WTC11 (cell line): ENCODE measurements at regions not wholly inside any gene's neighbourhood (a gene's known extent, or its start where the extent isn't known, plus 50 kb on each side); places are given as distances from the start of the nearest gene placed in this dataset.

Source experiments
- ATAC-seq: fragments of 200-7000 bp; cut with Tn5 transposase; 2 replicates; pipeline ENCODE4 v1.10.0; 2021; ENCODE audit warnings: mild to moderate bottlenecking, moderate library complexity
- CTCF ChIA-PET: fragments of 300-600 bp; sonication (Branson Sonifier 250); formaldehyde crosslinking; loops from one replicate; lab custom pipeline; 2021; ENCODE audit warnings: antibody characterized with exemption; lab: Charles Lee
- POLR2A ChIA-PET: fragments of 350-600 bp; sonication (Branson Sonifier 250); formaldehyde crosslinking; loops from one replicate; lab custom pipeline; 2021; ENCODE audit warnings: antibody characterized with exemption; lab: Charles Lee
- DNase-seq: peaks from one replicate; pipeline ENCODE4 v3.0.0; 2021; ENCODE audit warnings: low spot score
- H3K27ac Mint-ChIP-seq: 2 replicates; pipeline ENCODE4 v1.8.0; 2021; ENCODE audit warnings: mixed read lengths
- H3K27me3 Mint-ChIP-seq: 2 replicates; pipeline ENCODE4 v1.8.0; 2021; ENCODE audit warnings: low read depth, mild to moderate bottlenecking, moderate library complexity, mixed read lengths
- H3K36me3 Mint-ChIP-seq: 2 replicates; pipeline ENCODE4 v1.8.0; 2021; ENCODE audit warnings: mixed read lengths
- H3K4me1 Mint-ChIP-seq: 2 replicates; pipeline ENCODE4 v1.8.0; 2022; ENCODE audit warnings: mixed read lengths
- H3K4me3 Mint-ChIP-seq: 2 replicates; pipeline ENCODE4 v1.8.0; 2021; ENCODE audit warnings: mild to moderate bottlenecking, moderate library complexity, mixed read lengths
- H3K9me3 Mint-ChIP-seq: 2 replicates; pipeline ENCODE4 v1.8.0; 2021; ENCODE audit warnings: mixed read lengths
- ARID4B ChIP-seq: sonication (generic); formaldehyde crosslinking; IDR thresholded peaks from 2 replicates; pipeline ENCODE4 v1.8.0; 2023; ENCODE audit warnings: missing genetic modification reagents, mild to moderate bottlenecking, borderline replicate concordance
- ATF3 ChIP-seq: sonication (generic); formaldehyde crosslinking; conservative IDR thresholded peaks from 2 replicates; pipeline ENCODE4 v1.8.1; 2022; ENCODE audit warnings: mild to moderate bottlenecking, missing genetic modification reagents
- CBFB ChIP-seq: sonication (generic); formaldehyde crosslinking; IDR thresholded peaks from 2 replicates; pipeline ENCODE4 v1.8.1; 2022; ENCODE audit warnings: mild to moderate bottlenecking, low read depth, missing genetic modification reagents
- E2F5 ChIP-seq: sonication (generic); formaldehyde crosslinking; IDR thresholded peaks from 2 replicates; pipeline ENCODE4 v1.8.1; 2022; ENCODE audit warnings: mild to moderate bottlenecking, moderate library complexity, missing genetic modification reagents
- ELF4 ChIP-seq: sonication (generic); formaldehyde crosslinking; IDR thresholded peaks from 2 replicates; pipeline ENCODE4 v1.8.1; 2022; ENCODE audit warnings: low read depth, mild to moderate bottlenecking, moderate library complexity, missing genetic modification reagents
- ESRRA ChIP-seq: sonication (generic); formaldehyde crosslinking; IDR thresholded peaks from 2 replicates; pipeline ENCODE4 v1.8.1; 2022; ENCODE audit warnings: mild to moderate bottlenecking, missing genetic modification reagents, borderline replicate concordance
- ETV6 ChIP-seq: sonication (generic); formaldehyde crosslinking; IDR thresholded peaks from 2 replicates; pipeline ENCODE4 v1.8.1; 2022; ENCODE audit warnings: mild to moderate bottlenecking, missing genetic modification reagents
- FOXJ3 ChIP-seq: sonication (generic); formaldehyde crosslinking; IDR thresholded peaks from 2 replicates; pipeline ENCODE4 v1.9.0; 2021; ENCODE audit warnings: missing genetic modification reagents, mild to moderate bottlenecking, borderline replicate concordance
- GABPB1 ChIP-seq: sonication (generic); formaldehyde crosslinking; IDR thresholded peaks from 2 replicates; pipeline ENCODE4 v1.8.1; 2023; ENCODE audit warnings: mild to moderate bottlenecking, missing genetic modification reagents
- GRHL2 ChIP-seq: fragments of 250-450 bp; sonication (Bioruptor Pico); IDR thresholded peaks from 2 replicates; pipeline ENCODE4 v1.8.0; 2022; ENCODE audit warnings: mild to moderate bottlenecking, moderate library complexity; ENCODE audit not compliant: insufficient replicate concordance, severe bottlenecking
- GTF2I ChIP-seq: fragments of 250-450 bp; sonication (Bioruptor Pico); conservative IDR thresholded peaks from 2 replicates; pipeline ENCODE4 v1.4.0; 2021; ENCODE audit warnings: mild to moderate bottlenecking
- HMGA2 ChIP-seq: fragments of 250-450 bp; sonication (Bioruptor Pico); IDR thresholded peaks from 2 replicates; pipeline ENCODE4 v1.4.0; 2021; ENCODE audit warnings: mild to moderate bottlenecking, moderate library complexity
- IRF2 ChIP-seq: sonication (generic); formaldehyde crosslinking; IDR thresholded peaks from 2 replicates; pipeline ENCODE4 v1.8.0; 2022; ENCODE audit warnings: low read depth, missing genetic modification reagents, borderline replicate concordance
- JUN ChIP-seq: sonication (generic); formaldehyde crosslinking; IDR thresholded peaks from 2 replicates; pipeline ENCODE4 v1.8.0; 2023; ENCODE audit warnings: mild to moderate bottlenecking, missing genetic modification reagents
- OVOL2 ChIP-seq: fragments of 250-450 bp; sonication (Bioruptor Pico); IDR thresholded peaks from 2 replicates; pipeline ENCODE4 v1.9.0; 2021; ENCODE audit warnings: mild to moderate bottlenecking, borderline replicate concordance
- PREB ChIP-seq: sonication (generic); formaldehyde crosslinking; IDR thresholded peaks from 2 replicates; pipeline ENCODE4 v1.8.1; 2022; ENCODE audit warnings: mild to moderate bottlenecking, missing genetic modification reagents, moderate library complexity, borderline replicate concordance
- RORB ChIP-seq: fragments of 250-450 bp; sonication (Bioruptor Pico); IDR thresholded peaks from 2 replicates; pipeline ENCODE4 v1.9.0; 2021; ENCODE audit warnings: mild to moderate bottlenecking
- USF2 ChIP-seq: sonication (generic); formaldehyde crosslinking; IDR thresholded peaks from 2 replicates; pipeline ENCODE4 v1.8.1; 2023; ENCODE audit warnings: mild to moderate bottlenecking, missing genetic modification reagents, moderate library complexity
- ZMAT4 ChIP-seq: fragments of 250-450 bp; sonication (Bioruptor Pico); IDR thresholded peaks from 2 replicates; pipeline ENCODE4 v1.9.0; 2021; ENCODE audit warnings: mild to moderate bottlenecking
- ZNF138 ChIP-seq: sonication (generic); formaldehyde crosslinking; conservative IDR thresholded peaks from 2 replicates; pipeline ENCODE4 v1.8.1; 2022; ENCODE audit warnings: mild to moderate bottlenecking, moderate library complexity, missing genetic modification reagents
- ZNF219 ChIP-seq: sonication (generic); formaldehyde crosslinking; IDR thresholded peaks from 2 replicates; pipeline ENCODE4 v1.8.0; 2023; ENCODE audit warnings: missing genetic modification reagents, mild to moderate bottlenecking, borderline replicate concordance
- ZNF423 ChIP-seq: fragments of 250-450 bp; sonication (Bioruptor Pico); IDR thresholded peaks from 2 replicates; pipeline ENCODE4 v2.1.2; 2022; ENCODE audit warnings: mild to moderate bottlenecking, moderate library complexity

- H3K27ac Mint-ChIP-seq: no peak overlapping the region
- CTCF ChIA-PET: interaction anchor here (0.8 to 1.1 kb wide), 6 partner anchors 11 to 640 kb away, joined by 3 to 4 read pairs (median 4); no protein-coding TSS in a partner anchor
- no peak for TF ChIP-seq GTF2I
- no peak for TF ChIP-seq IRF2 (CRISPR knock-in tag)
- TF ChIP-seq E2F5: no peak
- TF ChIP-seq GABPB1 (CRISPR knock-in tag): no peak
- no peak for TF ChIP-seq FOXJ3 (CRISPR knock-in tag)
- TF ChIP-seq OVOL2 (CRISPR knock-in tag): no peak
- no peak for TF ChIP-seq HMGA2 (CRISPR knock-in tag)
- TF ChIP-seq ESRRA (CRISPR knock-in tag): no peak
- no peak for TF ChIP-seq ARID4B (CRISPR knock-in tag)
- TF ChIP-seq ZNF423: no peak
- TF ChIP-seq, all 79 proteins: peak for 0
- DNase-seq (no peak), ATAC-seq (peak; percentile 85)
- POLR2A ChIA-PET: no interaction called here
- no peaks in the 10 kb centered on the region for H3K36me3 Mint-ChIP-seq
- H3K27me3 Mint-ChIP-seq: no peaks in the 10 kb centered on the region
- no peak overlapping the region for H3K4me3 Mint-ChIP-seq
- peaks cover 9% of the 10 kb centered on the region for H3K9me3 Mint-ChIP-seq
- no peaks in the 10 kb centered on the region for H3K4me1 Mint-ChIP-seq
Observed at GRCh38 chr9:108512426-108513173, 343.2 kb downstream of the ACTL7B start.

GRCh38 chr9:108511307-108511706 is 344.5 kb downstream of the ACTL7B start:
- CTCF ChIA-PET: no interaction called here

GRCh38 chr9:108496846-108497245 is 358.9 kb downstream of the ACTL7B start:
- ATAC-seq (no peak), DNase-seq (no peak)
- H3K27me3 Mint-ChIP-seq: peaks cover 4% of the 10 kb centered on the region; the same call in 1 of the 2 replicates
- H3K4me1 Mint-ChIP-seq: peaks cover 7% of the 10 kb centered on the region
- no peak overlapping the region for H3K27ac Mint-ChIP-seq
- ChIA-PET POLR2A (no interaction called here), CTCF (no interaction called here)
- H3K4me3 Mint-ChIP-seq: no peak overlapping the region
- H3K9me3 Mint-ChIP-seq: peaks cover 61% of the 10 kb centered on the region
- peaks cover 45% of the 10 kb centered on the region for H3K36me3 Mint-ChIP-seq
- TF ChIP-seq ETV6: no peak
- TF ChIP-seq OVOL2 (CRISPR knock-in tag): no peak
- no peak for TF ChIP-seq USF2
- no peak for TF ChIP-seq GRHL2 (CRISPR knock-in tag)
- no peak for TF ChIP-seq HMGA2 (CRISPR knock-in tag)
- TF ChIP-seq PREB (CRISPR knock-in tag): no peak
- TF ChIP-seq JUN: no peak
- TF ChIP-seq ZNF219 (CRISPR knock-in tag): no peak
- no peak for TF ChIP-seq ZNF138 (CRISPR knock-in tag)
- TF ChIP-seq ATF3 (CRISPR knock-in tag): no peak

More at GRCh38 chr9:108511307-108511706, 344.5 kb downstream of the ACTL7B start:
- no peak for TF ChIP-seq ZMAT4 (CRISPR knock-in tag)
- no peak for TF ChIP-seq CBFB (CRISPR knock-in tag)
- no peak for TF ChIP-seq ELF4 (CRISPR knock-in tag)
- TF ChIP-seq RORB (CRISPR knock-in tag): no peak
- H3K4me3 Mint-ChIP-seq: no peak overlapping the region
- no peaks in the 10 kb centered on the region for H3K36me3 Mint-ChIP-seq
- no peak overlapping the region for H3K27ac Mint-ChIP-seq
- DNase-seq: no peak
- no peaks in the 10 kb centered on the region for H3K4me1 Mint-ChIP-seq
- ATAC-seq: no peak
- POLR2A ChIA-PET: no interaction called here
- peaks cover 9% of the 10 kb centered on the region for H3K9me3 Mint-ChIP-seq
- H3K27me3 Mint-ChIP-seq: no peaks in the 10 kb centered on the region
